Endothelial cell (in vitro differentiated cells): ENCODE measurements at regions not wholly inside any gene's neighbourhood (a gene's known extent, or its start where the extent isn't known, plus 50 kb on each side); places are given as distances from the start of the nearest gene placed in this dataset.

ENCODE experiments used
- DNase-seq: peaks from one replicate; pipeline ENCODE4 v3.0.0; 2021; ENCODE audit warnings: low spot score
- H3K27ac Mint-ChIP-seq: one replicate; pipeline ENCODE4 v1.8.0; 2021; ENCODE audit warnings: mixed read lengths, inconsistent platforms; ENCODE audit not compliant: unreplicated experiment
- H3K27me3 Mint-ChIP-seq: one replicate; pipeline ENCODE4 v1.8.0; 2021; ENCODE audit warnings: mild to moderate bottlenecking, moderate library complexity, mixed read lengths, inconsistent platforms; ENCODE audit not compliant: unreplicated experiment
- H3K36me3 Mint-ChIP-seq: one replicate; pipeline ENCODE4 v1.8.0; 2021; ENCODE audit warnings: mild to moderate bottlenecking, low read depth, mixed read lengths, inconsistent platforms; ENCODE audit not compliant: unreplicated experiment
- H3K4me1 Mint-ChIP-seq: one replicate; pipeline ENCODE4 v1.8.0; 2021; ENCODE audit warnings: mild to moderate bottlenecking, mixed read lengths, inconsistent platforms; ENCODE audit not compliant: unreplicated experiment
- H3K4me3 Mint-ChIP-seq: one replicate; pipeline ENCODE4 v1.8.0; 2021; ENCODE audit warnings: mild to moderate bottlenecking, mixed read lengths, inconsistent platforms; ENCODE audit not compliant: unreplicated experiment
- H3K9me3 Mint-ChIP-seq: one replicate; pipeline ENCODE4 v1.8.0; 2021; ENCODE audit warnings: mixed read lengths, inconsistent platforms; ENCODE audit not compliant: unreplicated experiment
- TF ChIP-seq, protein P1 (sequence below): fragments of 200-600 bp; sonication (generic); IDR thresholded peaks from one replicate; pipeline ENCODE4 v1.5.0; 2021; ENCODE audit warnings: antibody characterized with exemption; ENCODE audit not compliant: unreplicated experiment

DNA sequence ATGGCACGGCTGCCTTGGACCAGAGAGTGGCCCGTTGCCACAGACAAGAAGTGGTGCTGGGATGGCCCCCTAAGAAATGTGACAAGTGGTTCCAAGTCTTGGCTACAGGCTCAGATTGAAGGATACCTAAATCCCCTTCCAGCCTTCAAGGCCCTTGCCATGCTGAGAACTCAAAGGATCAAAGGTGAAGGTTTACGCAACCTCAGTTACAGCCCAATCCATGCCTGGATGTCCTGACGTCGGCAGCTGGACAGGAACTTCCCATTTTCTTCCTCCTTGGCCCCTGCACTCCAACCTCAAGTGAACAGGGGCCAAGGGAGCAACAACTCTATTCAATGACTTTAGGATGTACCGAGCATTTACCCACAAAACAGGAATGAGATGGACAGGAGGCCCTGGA lies 95.4 kb downstream of the DHCR7 start:
- no peaks in the 10 kb centered on the region for H3K4me1 Mint-ChIP-seq
- H3K27me3 Mint-ChIP-seq = peaks cover 1% of the 10 kb centered on the region
- TF ChIP-seq, protein P1, sequence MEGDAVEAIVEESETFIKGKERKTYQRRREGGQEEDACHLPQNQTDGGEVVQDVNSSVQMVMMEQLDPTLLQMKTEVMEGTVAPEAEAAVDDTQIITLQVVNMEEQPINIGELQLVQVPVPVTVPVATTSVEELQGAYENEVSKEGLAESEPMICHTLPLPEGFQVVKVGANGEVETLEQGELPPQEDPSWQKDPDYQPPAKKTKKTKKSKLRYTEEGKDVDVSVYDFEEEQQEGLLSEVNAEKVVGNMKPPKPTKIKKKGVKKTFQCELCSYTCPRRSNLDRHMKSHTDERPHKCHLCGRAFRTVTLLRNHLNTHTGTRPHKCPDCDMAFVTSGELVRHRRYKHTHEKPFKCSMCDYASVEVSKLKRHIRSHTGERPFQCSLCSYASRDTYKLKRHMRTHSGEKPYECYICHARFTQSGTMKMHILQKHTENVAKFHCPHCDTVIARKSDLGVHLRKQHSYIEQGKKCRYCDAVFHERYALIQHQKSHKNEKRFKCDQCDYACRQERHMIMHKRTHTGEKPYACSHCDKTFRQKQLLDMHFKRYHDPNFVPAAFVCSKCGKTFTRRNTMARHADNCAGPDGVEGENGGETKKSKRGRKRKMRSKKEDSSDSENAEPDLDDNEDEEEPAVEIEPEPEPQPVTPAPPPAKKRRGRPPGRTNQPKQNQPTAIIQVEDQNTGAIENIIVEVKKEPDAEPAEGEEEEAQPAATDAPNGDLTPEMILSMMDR = no peak
- no peak overlapping the region for H3K4me3 Mint-ChIP-seq
- H3K9me3 Mint-ChIP-seq = no peaks in the 10 kb centered on the region
- no peaks in the 10 kb centered on the region for H3K36me3 Mint-ChIP-seq
- H3K27ac Mint-ChIP-seq = no peak overlapping the region
- DNase-seq = no peak

DNA sequence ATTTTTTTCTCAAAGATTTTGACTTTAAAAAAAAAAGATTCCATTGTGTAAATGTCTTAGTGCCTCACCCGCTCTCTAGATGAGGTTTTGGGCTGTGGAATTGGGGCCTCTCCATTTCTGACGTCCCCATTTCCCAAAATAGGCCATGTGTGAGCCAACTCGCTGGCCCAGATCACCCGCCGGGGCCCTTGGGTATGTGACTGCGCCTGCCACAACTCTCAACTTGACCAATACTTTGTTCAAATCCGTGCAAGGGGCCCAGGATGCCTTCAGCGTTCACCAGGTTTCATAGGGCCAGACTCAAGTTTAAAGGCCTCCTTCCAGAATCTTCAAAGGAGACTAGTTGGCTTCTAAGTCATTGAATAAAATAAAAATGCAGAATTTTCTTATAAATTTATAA lies 96.0 kb downstream of the DHCR7 start:
- Mint-ChIP-seq H3K36me3 (no peaks in the 10 kb centered on the region), H3K4me1 (no peaks in the 10 kb centered on the region), H3K9me3 (no peaks in the 10 kb centered on the region), H3K27me3 (peaks cover 1% of the 10 kb centered on the region), H3K4me3 (no peak overlapping the region), H3K27ac (no peak overlapping the region)
- TF ChIP-seq, protein P1 = no peak
- no peak for DNase-seq

DNA sequence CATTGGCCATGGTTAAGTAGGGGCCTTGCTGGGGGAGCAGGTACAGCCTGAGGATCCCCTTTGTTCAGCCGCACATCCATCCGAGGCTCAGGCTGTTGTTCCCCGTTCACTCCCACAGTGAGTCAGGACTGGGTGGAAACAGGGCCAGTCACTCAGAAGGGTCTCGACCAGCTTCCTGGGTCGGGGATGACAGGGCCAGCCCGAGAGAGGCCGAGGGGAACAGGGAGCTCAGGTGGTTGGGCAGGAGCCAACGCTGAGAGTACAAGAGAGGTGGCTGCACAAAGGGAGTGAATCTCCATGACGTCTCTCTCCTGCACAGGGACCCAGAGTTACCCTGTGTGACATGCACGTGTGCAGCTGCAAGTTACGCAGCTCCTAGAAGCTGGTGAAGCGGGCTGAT lies 97.2 kb upstream of the SHANK2 start:
- no peaks in the 10 kb centered on the region for H3K4me1 Mint-ChIP-seq
- H3K27ac Mint-ChIP-seq = no peak overlapping the region
- no peak overlapping the region for H3K4me3 Mint-ChIP-seq
- DNase-seq = no peak
- H3K36me3 Mint-ChIP-seq = no peaks in the 10 kb centered on the region
- TF ChIP-seq, protein P1 = no peak
- H3K9me3 Mint-ChIP-seq = no peaks in the 10 kb centered on the region
- peaks cover 1% of the 10 kb centered on the region for H3K27me3 Mint-ChIP-seq

DNA sequence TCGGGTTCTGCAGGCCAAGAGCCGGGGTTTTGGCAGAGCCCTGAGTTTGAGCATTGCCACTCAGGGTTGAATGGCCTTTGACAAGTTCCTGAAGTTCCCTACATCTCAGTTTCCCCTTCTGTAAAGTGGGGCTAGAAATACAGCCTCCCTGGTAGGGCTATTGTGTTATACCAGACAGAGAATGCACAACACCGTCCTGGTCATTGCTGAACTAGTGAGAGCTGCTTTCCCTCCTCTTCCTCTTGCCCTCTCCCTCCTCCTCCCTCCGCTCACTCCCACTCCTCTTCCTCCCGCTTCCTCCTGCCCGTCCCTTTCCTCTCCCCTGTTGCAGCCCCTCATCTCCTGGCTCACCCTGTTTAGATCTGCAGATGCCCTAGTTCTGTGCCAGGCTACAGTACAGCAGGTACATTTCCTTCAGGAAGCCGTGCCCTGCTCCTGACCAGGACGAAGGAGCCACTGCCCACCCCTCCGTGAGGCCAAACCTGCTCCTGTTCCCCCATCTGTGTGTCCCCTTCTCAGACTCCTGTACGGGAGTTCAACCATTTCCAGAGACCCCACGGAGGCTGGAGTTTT lies 91.5 kb upstream of the SHANK2 start:
- Mint-ChIP-seq H3K9me3 (no peaks in the 10 kb centered on the region), H3K36me3 (no peaks in the 10 kb centered on the region), H3K4me1 (no peaks in the 10 kb centered on the region), H3K27me3 (peaks cover 3% of the 10 kb centered on the region), H3K4me3 (no peak overlapping the region), H3K27ac (no peak overlapping the region)
- TF ChIP-seq, protein P1 = no peak
- DNase-seq = no peak

DNA sequence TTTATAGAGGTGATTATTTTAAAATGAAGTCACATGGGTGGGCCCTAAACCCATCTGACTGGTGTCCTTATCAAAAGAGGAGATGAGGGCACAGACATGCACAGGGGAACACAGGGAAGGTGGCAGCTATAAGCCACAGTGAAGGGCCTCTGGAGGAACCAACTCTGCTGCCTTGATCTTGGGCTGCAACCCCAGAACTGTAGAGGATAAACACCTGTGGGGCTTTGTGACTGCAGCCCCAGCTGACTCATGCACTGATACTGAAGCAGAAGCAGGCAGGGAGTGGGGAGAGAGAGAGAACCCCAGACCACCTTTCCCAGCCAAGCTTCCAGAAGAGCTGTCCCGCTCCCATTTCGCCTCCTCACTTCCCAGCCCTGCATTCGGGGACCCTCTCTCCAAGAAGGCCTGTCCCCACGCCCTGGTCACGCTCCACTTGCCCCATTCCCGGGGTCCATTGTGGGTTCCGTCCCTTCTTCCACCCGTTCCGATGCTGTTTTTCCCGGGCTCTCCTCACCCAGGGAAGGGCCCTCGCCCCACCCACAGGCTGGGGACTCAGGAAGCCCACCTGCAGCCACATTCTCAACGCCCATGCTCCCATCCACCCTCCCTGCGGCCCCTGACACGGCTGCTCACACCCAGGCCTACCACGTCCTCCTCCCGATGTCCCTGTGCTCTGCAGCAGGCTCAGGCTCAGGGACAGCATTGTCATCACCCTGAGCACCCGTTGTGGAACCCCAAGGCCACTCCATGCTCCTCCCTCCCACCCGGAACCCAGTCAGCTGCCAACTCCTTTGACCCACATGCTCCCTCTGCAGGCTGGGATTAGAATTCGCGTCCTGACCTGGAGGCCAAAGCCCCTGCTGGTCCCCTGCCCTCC lies 90.8 kb upstream of the SHANK2 start:
- H3K27ac Mint-ChIP-seq = no peak overlapping the region
- peak; percentile 66 for DNase-seq
- H3K36me3 Mint-ChIP-seq = no peaks in the 10 kb centered on the region
- no peak overlapping the region for H3K4me3 Mint-ChIP-seq
- TF ChIP-seq, protein P1 = peak; percentile 48
- no peaks in the 10 kb centered on the region for H3K9me3 Mint-ChIP-seq
- no peaks in the 10 kb centered on the region for H3K4me1 Mint-ChIP-seq
- H3K27me3 Mint-ChIP-seq = peaks cover 3% of the 10 kb centered on the region
